H1 (cell line): ENCODE measurements at regions not wholly inside any gene's neighbourhood (a gene's known extent, or its start where the extent isn't known, plus 50 kb on each side); places are given as distances from the start of the nearest gene placed in this dataset.

Experiments used
- CTCF ChIA-PET: fragments of 300-600 bp; sonication (Branson Sonifier 250); formaldehyde crosslinking; loops from one replicate; lab custom pipeline; 2021; ENCODE audit not compliant: partially characterized antibody; lab: Charles Lee
- POLR2A ChIA-PET: fragments of 300-600 bp; sonication (Branson Sonifier 250); formaldehyde crosslinking; loops from one replicate; lab custom pipeline; 2021; ENCODE audit warnings: inconsistent platforms; ENCODE audit not compliant: partially characterized antibody; lab: Charles Lee
- DNase-seq, 2 experiments: peaks; one replicate each; pipeline versions ENCODE4 v3.0.0 to v3.0.0-alpha.2; 2010 to 2022; ENCODE audit warnings: low spot score in 2 of 2, low read depth in 1 of 2, mixed read lengths in 1 of 2
- FAIRE-seq: peaks from 2 replicates; lab custom pipeline; 2011; peaks lifted over from hg19 to GRCh38; lab: Jason Lieb, UNC
- H2AFZ ChIP-seq: 2 replicates; pipeline ENCODE4 v1.8.1; 2012; ENCODE audit warnings: low read length, inconsistent platforms
- H2AK5ac ChIP-seq: 2 replicates; pipeline ENCODE4 v1.6.1; 2013; ENCODE audit warnings: low read depth, low read length
- H2BK120ac ChIP-seq: replicated peaks from 2 replicates; pipeline ENCODE3; 2013; ENCODE audit warnings: low read depth, low read length, inconsistent platforms
- H2BK12ac ChIP-seq: 2 replicates; pipeline ENCODE4 v1.6.1; 2013; ENCODE audit warnings: low read depth, low read length
- H2BK15ac ChIP-seq: 2 replicates; pipeline ENCODE4 v1.6.1; 2013; ENCODE audit warnings: low read length
- H2BK20ac ChIP-seq: 2 replicates; pipeline ENCODE4 v1.6.1; 2013; ENCODE audit warnings: low read length
- H2BK5ac ChIP-seq: 2 replicates; pipeline ENCODE4 v1.6.1; 2013; ENCODE audit warnings: low read depth, low read length
- H3K14ac ChIP-seq: 2 replicates; pipeline ENCODE4 v1.6.1; 2013; ENCODE audit warnings: inconsistent platforms; ENCODE audit not compliant: insufficient read length
- H3K18ac ChIP-seq: 2 replicates; pipeline ENCODE4 v1.6.1; 2013; ENCODE audit warnings: low read length; ENCODE audit errors: extremely low read depth
- H3K23ac ChIP-seq: 2 replicates; pipeline ENCODE4 v1.6.1; 2013; ENCODE audit warnings: inconsistent platforms; ENCODE audit not compliant: insufficient read length
- H3K23me2 ChIP-seq: 2 replicates; pipeline ENCODE4 v1.6.1; 2013; ENCODE audit warnings: low read depth, low read length
- H3K27ac ChIP-seq: 2 replicates; pipeline ENCODE4 v1.6.1; 2011; ENCODE audit warnings: low read depth, low read length, inconsistent platforms
- H3K27me3 ChIP-seq, 4 experiments: replicated peaks in 1 of 4; 1 replicate in 1 of 4; 2 replicates in 3 of 4; pipeline versions ENCODE4 v1.6.1 to v1.8.1; 2011 to 2013; ENCODE audit warnings: low read length in 3 of 4, mild to moderate bottlenecking in 3 of 4, inconsistent platforms in 2 of 4, mixed read lengths in 2 of 4, moderate library complexity in 1 of 4; ENCODE audit not compliant: control insufficient read depth in 3 of 4, insufficient read depth in 3 of 4; ENCODE audit errors: extremely low read depth in 1 of 4
- H3K36me3 ChIP-seq, 4 experiments: 2 replicates each; pipeline versions ENCODE4 v1.6.1 to v1.8.1; 2011 to 2013; ENCODE audit warnings: mild to moderate bottlenecking in 4 of 4, low read length in 3 of 4, moderate library complexity in 2 of 4, control low read depth in 1 of 4, inconsistent platforms in 1 of 4; ENCODE audit not compliant: insufficient read depth in 4 of 4, control insufficient read depth in 2 of 4
- H3K4ac ChIP-seq: replicated peaks from 2 replicates; pipeline ENCODE3; 2013; ENCODE audit warnings: low read length, low read depth, mixed read lengths, inconsistent platforms; ENCODE audit not compliant: insufficient read length
- H3K4me1 ChIP-seq, 4 experiments: replicated peaks in 1 of 4; 1 replicate in 1 of 4; 2 replicates in 3 of 4; pipeline versions ENCODE4 v1.6.1 to v1.8.1; 2011 to 2013; ENCODE audit warnings: low read length in 3 of 4, inconsistent platforms in 2 of 4, mixed read lengths in 1 of 4; ENCODE audit not compliant: insufficient read depth in 4 of 4, control insufficient read depth in 3 of 4
- H3K4me2 ChIP-seq, 2 experiments: 2 replicates each; pipeline versions ENCODE4 v1.6.1 to v1.8.1; 2011 to 2013; ENCODE audit warnings: low read depth in 2 of 2, low read length in 2 of 2, control low read depth in 1 of 2, inconsistent platforms in 1 of 2, mild to moderate bottlenecking in 1 of 2; ENCODE audit not compliant: insufficient read depth in 1 of 2
- H3K4me3 ChIP-seq, 4 experiments: fragments of 200-600, 300-600 bp in 1 of 4; sonication (generic), shearing (Covaris generic), sonication (Bioruptor Twin) in 1 of 4; 2 replicates each; pipeline versions ENCODE4 v1.5.1 to v1.8.1; 2011 to 2016; ENCODE audit warnings: low read length in 4 of 4, low read depth in 3 of 4, control low read depth in 2 of 4, inconsistent platforms in 2 of 4, mild to moderate bottlenecking in 2 of 4, mixed read lengths in 1 of 4, moderate library complexity in 1 of 4; ENCODE audit not compliant: insufficient read depth in 2 of 4; ENCODE audit errors: extremely low read depth in 1 of 4
- H3K56ac ChIP-seq: replicated peaks from 2 replicates; pipeline ENCODE3; 2013; ENCODE audit warnings: low read depth, mild to moderate bottlenecking, mixed read lengths, low read length, inconsistent platforms; ENCODE audit not compliant: insufficient read length
- H3K79me1 ChIP-seq: 2 replicates; pipeline ENCODE4 v1.6.1; 2013; ENCODE audit warnings: low read depth, low read length, control low read depth
- H3K79me2 ChIP-seq, 2 experiments: 2 replicates each; pipeline versions ENCODE4 v1.6.1 to v1.8.1; 2012 to 2013; ENCODE audit warnings: low read length in 2 of 2, mild to moderate bottlenecking in 2 of 2, inconsistent platforms in 1 of 2; ENCODE audit not compliant: insufficient read depth in 2 of 2, control insufficient read depth in 1 of 2
- H3K9ac ChIP-seq, 4 experiments: replicated peaks in 1 of 4; 1 replicate in 1 of 4; 2 replicates in 3 of 4; pipeline versions ENCODE4 v1.6.1 to v1.8.1; 2011 to 2013; ENCODE audit warnings: low read depth in 3 of 4, low read length in 3 of 4, control low read depth in 2 of 4, mild to moderate bottlenecking in 2 of 4, moderate library complexity in 2 of 4, inconsistent platforms in 1 of 4; ENCODE audit errors: extremely low read depth in 1 of 4
- H3K9me3 ChIP-seq, 2 experiments: 2 replicates each; pipeline versions ENCODE4 v1.6.1 to v1.8.1; 2012 to 2013; ENCODE audit warnings: mild to moderate bottlenecking in 2 of 2, moderate library complexity in 2 of 2, control low read depth in 1 of 2, inconsistent platforms in 1 of 2, low read depth in 1 of 2, low read length in 1 of 2, mixed read lengths in 1 of 2; ENCODE audit not compliant: insufficient read depth in 2 of 2
- H4K20me1 ChIP-seq, 2 experiments: replicated peaks in 1 of 2; 2 replicates each; pipeline versions ENCODE3 to v1.8.1; 2011 to 2013; ENCODE audit warnings: inconsistent platforms in 2 of 2, low read length in 2 of 2, mild to moderate bottlenecking in 1 of 2; ENCODE audit not compliant: insufficient read depth in 2 of 2, control insufficient read depth in 1 of 2
- H4K5ac ChIP-seq: 2 replicates; pipeline ENCODE4 v1.6.1; 2013; ENCODE audit warnings: low read length, low read depth, mixed read lengths, inconsistent platforms; ENCODE audit not compliant: insufficient read length
- H4K8ac ChIP-seq: 2 replicates; pipeline ENCODE4 v1.8.0; 2013; ENCODE audit warnings: mild to moderate bottlenecking, moderate library complexity, low read length, inconsistent platforms; ENCODE audit not compliant: insufficient read depth; ENCODE audit errors: extremely low read depth
- H4K91ac ChIP-seq: replicated peaks from 2 replicates; pipeline ENCODE3; 2013; ENCODE audit warnings: low read length, mixed read lengths, inconsistent platforms; ENCODE audit not compliant: insufficient read length
- ASH2L ChIP-seq: fragments of 200-600, 300-600 bp; sonication (generic); IDR thresholded peaks from one replicate; pipeline ENCODE4 v1.7.1; 2017; ENCODE audit warnings: low read length
- BACH1 ChIP-seq: IDR thresholded peaks from 2 replicates; pipeline ENCODE4 v1.6.1; 2012; ENCODE audit warnings: low read length, improper control_type of control experiment
- EGR1 ChIP-seq: IDR thresholded peaks from 2 replicates; pipeline ENCODE4 v1.6.1; 2011; ENCODE audit warnings: low read depth, low read length, borderline replicate concordance
- GABPA ChIP-seq: IDR thresholded peaks from 2 replicates; pipeline ENCODE4 v1.6.1; 2011; ENCODE audit warnings: mild to moderate bottlenecking, low read length, moderate library complexity, borderline replicate concordance; ENCODE audit not compliant: insufficient read depth
- MAX ChIP-seq: IDR thresholded peaks from 2 replicates; pipeline ENCODE4 v1.6.1; 2012; ENCODE audit warnings: inconsistent platforms
- POU5F1 ChIP-seq: IDR thresholded peaks from 2 replicates; pipeline ENCODE4 v1.6.1; 2011; ENCODE audit warnings: low read depth, mild to moderate bottlenecking, low read length, moderate library complexity
- RBBP5 ChIP-seq: IDR thresholded peaks from 2 replicates; pipeline ENCODE4 v1.7.1; 2012; ENCODE audit warnings: low read depth, mild to moderate bottlenecking, inconsistent platforms, low read length, moderate library complexity, borderline replicate concordance
- RNF2 ChIP-seq: fragments of 200-900, 300-1000 bp; sonication (generic); IDR thresholded peaks from 2 replicates; pipeline ENCODE4 v1.7.1; 2016; ENCODE audit warnings: borderline replicate concordance, low read depth, mild to moderate bottlenecking, antibody characterized with exemption, low read length; ENCODE audit not compliant: poor library complexity, severe bottlenecking; ENCODE audit errors: missing control alignments
- SP4 ChIP-seq: IDR thresholded peaks from 2 replicates; pipeline ENCODE4 v1.6.1; 2012; ENCODE audit warnings: low read length, inconsistent platforms
- SUZ12 ChIP-seq: fragments of 200-600 bp; sonication (generic); IDR thresholded peaks from 2 replicates; pipeline ENCODE4 v1.6.1; 2012; ENCODE audit warnings: mild to moderate bottlenecking, inconsistent platforms, low read length, moderate library complexity, mixed read lengths
- TAF7 ChIP-seq: optimal IDR thresholded peaks from 2 replicates; pipeline ENCODE3; 2011; ENCODE audit warnings: low read depth, mild to moderate bottlenecking, inconsistent platforms, low read length, moderate library complexity, borderline replicate concordance
- TEAD4 ChIP-seq: IDR thresholded peaks from 2 replicates; pipeline ENCODE4 v1.6.1; 2012; ENCODE audit warnings: low read depth, low read length, inconsistent platforms, mixed read lengths
- USF2 ChIP-seq: IDR thresholded peaks from 2 replicates; pipeline ENCODE4 v1.6.1; 2011; ENCODE audit warnings: low read length, improper control_type of control experiment
- whole genome bisulfite sequencing, 2 experiments: shearing (Covaris generic) in 1 of 2; methylation state at CpG; one replicate each; pipeline versions ENCODE4 v1.1.6 to v1.1.7; 2013 to 2015; ENCODE audit warnings: low lambda C conversion rate in 2 of 2, mixed read lengths in 2 of 2, inconsistent platforms in 1 of 2, low coverage in 1 of 2, missing lambda C conversion rate in 1 of 2; ENCODE audit not compliant: insufficient replicate concordance in 2 of 2, insufficient coverage in 1 of 2, insufficient read length in 1 of 2; ENCODE audit errors: extremely low coverage in 1 of 2, missing lambda C conversion rate in 1 of 2; 5-methylcytosine and 5-hydroxymethylcytosine counted together

- Histone ChIP-seq H3K27me3 (no peaks in the 10 kb centered on the region; a peak in 2 of 7 replicates), H2BK5ac (no peak overlapping the region), H3K18ac (no peak overlapping the region), H4K91ac (peak overlapping the region; percentile 63), H2BK20ac (no peak overlapping the region; the same call in 1 of the 2 replicates), H3K4ac (no peak overlapping the region), H3K79me2 (no peaks in the 10 kb centered on the region), H3K9me3 (no peaks in the 10 kb centered on the region), H4K5ac (no peak overlapping the region), H3K79me1 (no peaks in the 10 kb centered on the region), H4K20me1 (no peaks in the 10 kb centered on the region), H3K4me1 (peaks cover 0 to 22% (median 15%) of the 10 kb centered on the region in 4 experiments; a peak in 6 of 7 replicates), H4K8ac (no peak overlapping the region), H3K9ac (no peak overlapping the region), H2BK15ac (0 out of 2 replicates have a peak overlapping the region, but pooled peaks have one; percentile 81), H3K56ac (no peak overlapping the region), H2AK5ac (peak overlapping the region; percentile 39; the same call in 1 of the 2 replicates), H2BK12ac (no peak overlapping the region; the same call in 1 of the 2 replicates), H3K14ac (no peak overlapping the region), H2BK120ac (no peak overlapping the region), H3K4me2 (no peak overlapping the region), H3K36me3 (no peaks in the 10 kb centered on the region), H3K27ac (no peak overlapping the region), H3K23me2 (no peaks in the 10 kb centered on the region), H3K23ac (no peak overlapping the region), H2AFZ (no peak overlapping the region), H3K4me3 (no peak overlapping the region)
- FAIRE-seq, result no peak
- ChIA-PET CTCF (no interaction called here), POLR2A (no interaction called here)
- DNase-seq, result no peak
- 90% methylated on average over 10 of the region's 10 CpGs; no CpG with 5 or more reads in 1 of the 2 experiments for WGBS, 2 experiments
- TF ChIP-seq MAX, result no peak
- no peak for TF ChIP-seq BACH1
- TF ChIP-seq GABPA, result no peak
- no peak for TF ChIP-seq RNF2
- TF ChIP-seq POU5F1, result no peak
- no peak for TF ChIP-seq EGR1
- TF ChIP-seq TAF7, result no peak
- no peak for TF ChIP-seq ASH2L
- no peak for TF ChIP-seq TEAD4
- TF ChIP-seq SUZ12, result no peak
- TF ChIP-seq SP4, result no peak
- no peak for TF ChIP-seq USF2
- no peak for TF ChIP-seq RBBP5
Measured at GRCh38 chr22:49148895-49149418, 678.7 kb downstream of the BRD1 start.
